ENCODE measurements at regions not wholly inside any gene's neighbourhood (a gene's known extent, or its start where the extent isn't known, plus 50 kb on each side); places are given as distances from the start of the nearest gene placed in this dataset.

DNA sequence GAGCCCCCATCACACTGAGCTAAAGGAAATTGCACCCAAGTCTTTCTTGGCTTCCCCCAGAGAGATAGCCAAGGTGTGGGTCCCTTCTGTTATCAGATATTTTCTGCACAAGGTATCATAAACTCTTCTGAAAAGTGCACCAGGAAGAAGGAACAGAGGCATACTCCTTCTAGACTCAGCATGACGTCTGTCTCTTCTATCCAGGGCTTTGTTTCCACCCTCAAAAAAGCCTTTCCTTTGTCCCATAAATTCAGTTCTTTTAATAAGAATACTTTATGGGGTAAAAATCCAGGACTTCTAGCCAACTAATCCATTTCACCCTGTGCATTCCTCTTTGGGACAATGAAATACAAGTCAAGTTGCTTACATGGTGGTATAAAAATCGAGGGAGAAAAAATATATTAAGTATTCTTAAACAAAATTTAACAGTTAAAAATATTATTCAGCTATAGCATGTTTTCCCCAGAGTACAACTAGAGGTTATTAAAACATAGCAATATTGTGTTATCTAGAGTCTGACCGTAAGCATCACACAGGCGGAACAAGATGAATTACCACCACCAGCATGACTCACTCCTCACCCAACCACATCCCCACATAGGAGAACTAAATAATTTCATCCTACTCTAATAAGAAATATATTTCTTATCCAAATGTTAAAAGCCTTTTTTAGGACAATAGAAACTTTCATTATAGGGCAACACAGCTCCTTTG, 79.9 kb upstream of the GPC6 start:
- DNase-seq, result peak; percentile 84

DNA sequence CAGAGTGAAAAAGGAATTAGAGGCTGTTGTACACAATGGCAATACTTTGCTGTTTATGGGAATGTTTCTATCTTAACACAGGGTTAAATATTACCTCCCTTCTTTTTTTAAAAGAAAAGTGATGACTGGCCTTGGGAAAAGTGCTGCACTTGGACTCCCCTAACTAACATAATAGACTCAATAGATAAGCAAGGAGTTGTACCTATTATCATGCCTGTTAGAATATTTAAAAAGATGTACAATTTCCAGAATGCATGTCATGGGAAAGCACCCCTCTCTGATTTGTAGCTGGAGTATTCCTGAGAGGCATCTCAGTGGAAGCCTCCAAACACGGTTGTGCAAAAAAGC, 79.3 kb upstream of the GPC6 start:
- DNase-seq, result no peak

DNA sequence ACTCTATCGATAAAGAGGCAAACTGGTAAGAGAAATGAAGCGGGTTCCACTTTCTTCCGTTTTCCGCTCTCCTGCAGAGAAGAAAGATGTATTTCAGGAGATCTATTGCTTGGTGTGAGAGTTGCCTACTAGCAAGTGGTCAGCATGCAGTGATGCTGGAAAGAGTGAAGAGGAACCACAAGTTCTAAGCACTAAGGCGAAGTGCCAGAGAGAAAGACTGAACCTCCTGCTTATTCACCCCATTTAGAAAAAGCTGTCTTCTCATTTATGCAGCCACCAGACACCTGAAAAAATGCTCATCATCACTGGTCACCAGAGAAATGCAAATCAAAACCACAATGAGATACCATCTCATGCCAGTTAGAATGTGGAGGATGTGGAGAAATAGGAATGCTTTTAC, 78.7 kb upstream of the GPC6 start:
- peak; percentile 21 for DNase-seq

DNA sequence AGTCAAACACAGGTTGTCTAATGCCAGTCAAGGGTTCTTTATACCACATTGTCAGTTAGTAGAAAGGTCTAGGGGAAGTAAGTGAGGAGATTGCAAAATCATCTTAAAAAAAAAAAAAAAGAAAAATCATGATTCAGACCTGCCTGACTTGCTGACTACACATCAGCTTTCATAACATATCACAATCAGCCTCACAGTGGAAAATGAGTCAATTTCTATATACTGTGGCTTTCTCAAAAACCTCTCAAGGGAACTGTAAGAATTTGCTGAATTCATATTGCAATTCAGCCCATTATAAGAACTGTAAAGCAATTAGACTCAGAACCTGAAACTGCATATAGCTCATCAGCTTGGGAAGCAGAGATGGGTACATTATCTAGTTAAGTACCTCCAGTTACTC, 75.3 kb upstream of the GPC6 start:
- DNase-seq, result peak; percentile 95

DNA sequence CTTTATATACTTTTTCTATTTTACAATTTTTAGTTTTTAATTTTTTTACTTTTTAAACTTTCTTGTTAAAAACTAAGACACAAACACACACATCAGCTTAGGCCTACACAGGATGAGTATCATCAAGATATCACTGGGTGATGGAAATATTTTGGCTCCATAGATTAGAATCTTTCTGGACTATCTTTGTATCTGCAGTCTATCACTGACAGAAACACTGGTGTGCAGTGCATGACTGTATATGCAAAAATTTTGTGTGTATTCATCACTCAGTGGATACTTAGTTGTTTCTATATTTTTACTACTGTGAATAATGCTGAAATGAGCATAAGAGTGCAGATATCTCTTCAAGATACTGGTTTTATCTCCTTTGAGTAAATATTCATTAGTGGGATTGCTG, 68.0 kb upstream of the GPC6 start:
- DNase-seq, result no peak

DNA sequence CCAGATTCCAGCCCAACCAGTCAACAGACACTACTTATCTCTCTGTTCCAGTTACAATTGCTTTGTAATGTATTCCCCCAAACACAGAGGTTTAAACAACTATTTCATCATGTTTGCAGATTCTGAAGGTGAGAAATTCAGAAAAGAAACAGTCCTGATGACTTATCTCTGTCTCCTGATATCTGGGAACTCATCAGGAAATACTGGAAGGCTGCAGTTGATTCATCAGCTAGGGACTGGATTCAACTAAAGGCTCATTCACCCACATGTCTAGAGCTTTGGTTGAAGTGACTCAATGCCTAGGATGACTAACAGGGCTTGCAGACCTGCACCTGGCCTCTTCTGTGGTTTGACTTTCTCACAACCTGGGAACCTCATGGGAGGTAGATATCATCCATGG, 56.6 kb upstream of the GPC6 start:
- peak; percentile 94 for DNase-seq

DNA sequence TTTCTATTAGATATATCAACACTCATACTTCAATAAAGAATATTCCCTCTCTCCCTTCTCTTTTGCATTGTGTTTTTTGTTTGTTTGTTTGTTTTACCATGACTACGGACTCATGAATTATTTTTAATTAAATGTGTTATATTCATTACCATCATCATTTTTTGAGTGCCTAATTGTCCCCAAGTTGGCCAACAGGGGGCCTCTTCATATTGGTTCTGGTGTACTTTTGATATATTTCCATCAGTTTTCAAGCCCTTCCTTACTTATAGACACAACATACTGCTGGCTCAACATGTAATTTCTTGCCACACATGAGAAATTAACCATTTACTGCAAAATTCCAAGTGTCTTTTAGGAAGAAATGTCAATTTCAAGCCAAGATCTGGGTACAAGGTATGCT, 54.5 kb upstream of the GPC6 start:
- DNase-seq, result no peak

DNA sequence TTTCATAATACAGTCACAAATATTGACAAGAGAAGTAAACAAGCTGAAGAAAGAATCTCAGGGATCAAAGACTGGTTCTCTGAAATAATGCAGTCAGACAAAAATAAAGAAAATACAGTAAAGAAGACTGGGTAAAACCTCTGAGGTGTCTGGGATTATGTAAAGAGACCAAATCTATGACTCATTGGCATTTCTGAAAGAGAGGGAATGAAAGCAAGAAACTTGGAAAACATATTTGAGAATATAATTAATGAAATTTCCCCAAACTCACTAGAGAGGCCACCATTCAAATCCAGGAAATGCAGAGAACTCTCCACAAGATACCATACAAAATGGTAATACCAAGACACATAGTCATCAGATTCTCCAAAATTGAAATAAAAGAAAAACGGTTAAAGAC, 53.0 kb upstream of the GPC6 start:
- peak; percentile 37 for DNase-seq

DNA sequence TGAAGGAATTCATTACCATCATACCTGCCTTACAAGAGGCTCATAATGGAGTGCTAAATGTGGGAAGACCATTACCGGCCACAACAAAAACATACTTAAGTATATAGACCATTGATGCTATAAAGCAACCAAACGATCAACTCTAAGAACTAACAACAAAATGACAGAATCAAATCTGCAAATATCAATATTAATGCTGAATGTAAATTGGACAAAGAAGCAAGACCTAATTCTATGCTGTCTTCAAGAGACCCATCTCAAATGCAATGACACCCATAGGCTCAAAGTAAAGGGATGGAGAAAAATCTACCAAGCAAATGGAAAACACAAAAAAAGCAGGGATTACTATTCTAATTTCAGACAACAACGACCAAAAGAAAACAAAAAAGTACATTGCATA, 52.3 kb upstream of the GPC6 start:
- no peak for DNase-seq

All from fibroblast of skin of right biceps (primary cell).